CD4-positive, alpha-beta T cell (primary cell): ENCODE measurements at regions not wholly inside any gene's neighbourhood (a gene's known extent, or its start where the extent isn't known, plus 50 kb on each side); places are given as distances from the start of the nearest gene placed in this dataset.

Source experiments
- ATAC-seq: fragments of 200-7000 bp; cut with Tn5 transposase; one replicate; pipeline ENCODE4 v1.10.0; 2022; ENCODE audit warnings: mild to moderate bottlenecking; ENCODE audit not compliant: poor library complexity
- CTCF ChIA-PET: fragments of 350-600 bp; sonication (Branson Sonifier 250); formaldehyde crosslinking; loops from one replicate; lab custom pipeline; 2021; ENCODE audit warnings: antibody characterized with exemption, inconsistent platforms; lab: Charles Lee
- POLR2A ChIA-PET: fragments of 350-600 bp; sonication (Branson Sonifier 250); formaldehyde crosslinking; loops from one replicate; lab custom pipeline; 2021; ENCODE audit warnings: antibody characterized with exemption, inconsistent platforms; lab: Charles Lee
- DNase-seq, 14 experiments: peaks; one replicate each; pipeline ENCODE4 v3.0.0-alpha.2; 2013 to 2020; ENCODE audit warnings: mixed read lengths in 2 of 14
- H3K27ac ChIP-seq, 2 donors: one replicate each; pipeline versions ENCODE4 v1.5.1 to v1.7.0; 2013; ENCODE audit warnings: low read length in 2 of 2, low read depth in 1 of 2, mild to moderate bottlenecking in 1 of 2
- H3K27me3 ChIP-seq, 2 experiments: 1 replicate in 1 of 2; 2 replicates in 1 of 2; pipeline versions ENCODE4 v1.6.1 to v1.7.0; 2013; ENCODE audit warnings: low read length in 2 of 2, control low read depth in 1 of 2, mild to moderate bottlenecking in 1 of 2, moderate library complexity in 1 of 2; ENCODE audit not compliant: insufficient read depth in 2 of 2, control insufficient read depth in 1 of 2
- H3K36me3 ChIP-seq: one replicate; pipeline ENCODE4 v1.6.1; 2013; ENCODE audit warnings: low read length, control low read depth; ENCODE audit not compliant: insufficient read depth
- H3K4me1 ChIP-seq: one replicate; pipeline ENCODE4 v1.6.1; 2013; ENCODE audit warnings: low read length, control low read depth; ENCODE audit not compliant: insufficient read depth
- H3K4me3 ChIP-seq: one replicate; pipeline ENCODE4 v1.5.1; 2013; ENCODE audit warnings: mild to moderate bottlenecking, low read length, moderate library complexity
- H3K9me3 ChIP-seq, 2 experiments: 1 replicate in 1 of 2; 2 replicates in 1 of 2; pipeline versions ENCODE4 v1.6.1 to v1.7.0; 2013; ENCODE audit warnings: low read length in 2 of 2, mild to moderate bottlenecking in 2 of 2, control low read depth in 1 of 2, moderate library complexity in 1 of 2; ENCODE audit not compliant: control insufficient read depth in 1 of 2, insufficient read depth in 1 of 2
- H3K27ac Mint-ChIP-seq: one replicate; pipeline ENCODE4 v1.8.0; 2020; ENCODE audit warnings: mixed read lengths
- H3K27me3 Mint-ChIP-seq: one replicate; pipeline ENCODE4 v1.8.0; 2021; ENCODE audit warnings: mixed read lengths
- H3K36me3 Mint-ChIP-seq: one replicate; pipeline ENCODE4 v1.8.0; 2021; ENCODE audit warnings: low read depth, mixed read lengths
- H3K4me1 Mint-ChIP-seq: one replicate; pipeline ENCODE4 v1.8.0; 2021; ENCODE audit warnings: low read depth, mixed read lengths
- H3K4me3 Mint-ChIP-seq: one replicate; pipeline ENCODE4 v1.8.0; 2020; ENCODE audit warnings: mild to moderate bottlenecking, mixed read lengths
- H3K9me3 Mint-ChIP-seq: one replicate; pipeline ENCODE4 v1.8.0; 2020; ENCODE audit warnings: mixed read lengths
- CTCF ChIP-seq: fragments of 200-600 bp; IDR thresholded peaks from one replicate; pipeline ENCODE4 v1.8.0; 2022; ENCODE audit warnings: antibody characterized with exemption, mild to moderate bottlenecking
- intact Hi-C, 2 experiments: fragments of 100-400 bp; cut with DNase I in 1 of 2; cut with micrococcal nuclease in 1 of 2; formaldehyde crosslinking; loops; one replicate each; pipeline versions ENCODE4 v1.15.1 to v1.9.0; 2023 to 2025; cut with DNase I, micrococcal nuclease

DNA sequence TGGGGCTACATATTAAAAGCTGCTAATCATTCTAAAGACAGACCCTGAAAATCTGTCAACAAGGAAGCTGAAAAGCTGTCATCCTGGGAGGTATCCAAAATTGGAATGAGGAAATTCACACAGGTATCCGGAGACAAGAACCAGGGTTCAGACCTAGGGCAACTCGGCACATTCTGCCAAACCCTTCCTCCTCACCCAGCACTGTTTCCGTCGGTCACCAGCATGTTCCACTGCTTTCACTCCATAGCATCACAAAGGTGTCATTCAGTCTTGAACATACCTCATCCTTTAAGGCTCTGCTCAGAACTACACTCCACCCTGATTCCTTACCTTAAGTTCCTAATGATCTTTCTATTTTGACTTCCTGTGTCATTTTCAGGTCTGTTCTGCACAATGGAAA lies 153.1 kb upstream of the RASA1 start:
- no peak overlapping the region for H3K4me3 ChIP-seq
- Mint-ChIP-seq H3K36me3 (no peaks in the 10 kb centered on the region), H3K9me3 (no peaks in the 10 kb centered on the region), H3K4me1 (peaks cover 21% of the 10 kb centered on the region), H3K27ac (no peak overlapping the region), H3K4me3 (no peak overlapping the region), H3K27me3 (no peaks in the 10 kb centered on the region)
- ATAC-seq, result no peak
- no peaks in the 10 kb centered on the region for H3K27me3 ChIP-seq
- peaks cover 6% of the 10 kb centered on the region for H3K4me1 ChIP-seq
- H3K27ac ChIP-seq, result no peak overlapping the region
- no peak for DNase-seq
- ChIA-PET CTCF (no interaction called here), POLR2A (no interaction called here)
- H3K36me3 ChIP-seq, result no peaks in the 10 kb centered on the region
- H3K9me3 ChIP-seq, result no peaks in the 10 kb centered on the region
- intact Hi-C loops, result loop anchor here in 1 of 2 experiments (5.0 kb wide), 1 partner anchor 63 kb away; no protein-coding TSS in a partner anchor
- no peak for TF ChIP-seq CTCF

- peaks cover 34% of the 10 kb centered on the region for H3K4me1 Mint-ChIP-seq
- no peaks in the 10 kb centered on the region for H3K36me3 Mint-ChIP-seq
- intact Hi-C loops, result no loop called here
- H3K9me3 Mint-ChIP-seq, result no peaks in the 10 kb centered on the region
- ATAC-seq (no peak), DNase-seq (no peak)
- Histone ChIP-seq H3K27ac (no peak overlapping the region), H3K9me3 (no peaks in the 10 kb centered on the region), H3K4me1 (peaks cover 13% of the 10 kb centered on the region), H3K27me3 (no peaks in the 10 kb centered on the region), H3K36me3 (no peaks in the 10 kb centered on the region), H3K4me3 (no peak overlapping the region)
- no peak overlapping the region for H3K27ac Mint-ChIP-seq
- TF ChIP-seq CTCF, result no peak
- H3K4me3 Mint-ChIP-seq, result no peak overlapping the region
- no peaks in the 10 kb centered on the region for H3K27me3 Mint-ChIP-seq
- ChIA-PET POLR2A (no interaction called here), CTCF (no interaction called here)
Measured at GRCh38 chr5:87115839-87116364, 151.8 kb upstream of the RASA1 start.

DNA sequence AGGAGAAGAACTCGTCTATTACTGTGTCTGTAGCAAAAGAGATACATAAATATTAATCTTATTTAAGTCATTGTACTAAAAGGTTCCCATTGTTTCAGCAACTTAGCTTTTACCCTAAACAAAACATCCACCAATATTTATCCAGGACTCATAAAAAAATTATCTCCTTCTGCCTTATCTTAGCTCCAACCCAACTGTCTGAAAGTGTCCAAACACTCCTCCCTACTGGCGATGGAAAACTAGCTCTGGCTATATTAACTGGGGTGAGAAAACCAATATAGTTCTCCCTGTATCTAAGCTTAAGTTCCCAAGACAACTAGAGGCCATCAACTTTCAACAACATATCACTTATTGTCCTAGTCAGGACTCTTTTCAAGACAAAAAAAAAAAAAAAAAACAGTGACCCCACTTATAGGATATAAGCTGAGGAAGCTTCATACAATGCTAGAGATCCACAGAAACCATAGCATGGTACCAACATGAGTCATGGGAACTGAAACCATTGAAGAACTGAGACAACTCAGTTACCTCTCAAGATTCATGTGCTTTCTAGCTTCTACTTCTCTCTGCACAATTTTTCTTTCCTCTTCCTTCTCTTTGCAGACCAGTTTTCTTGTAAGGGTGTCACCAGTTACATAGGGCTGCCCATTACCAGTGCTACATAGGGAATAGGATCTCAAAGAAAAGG lies 150.7 kb upstream of the RASA1 start:
- Histone ChIP-seq H3K9me3 (no peaks in the 10 kb centered on the region), H3K27me3 (no peaks in the 10 kb centered on the region), H3K36me3 (no peaks in the 10 kb centered on the region), H3K4me3 (no peak overlapping the region), H3K4me1 (peaks cover 17% of the 10 kb centered on the region), H3K27ac (no peak overlapping the region)
- Mint-ChIP-seq H3K9me3 (no peaks in the 10 kb centered on the region), H3K27me3 (no peaks in the 10 kb centered on the region), H3K4me3 (no peak overlapping the region), H3K27ac (no peak overlapping the region), H3K4me1 (peaks cover 45% of the 10 kb centered on the region), H3K36me3 (no peaks in the 10 kb centered on the region)
- POLR2A ChIA-PET, result interaction anchor here (0.6 to 1.0 kb wide), 4 partner anchors 10 to 283 kb away, joined by 3 to 4 read pairs (median 4); no protein-coding TSS in a partner anchor
- DNase-seq (no peak), ATAC-seq (no peak)
- no peak for TF ChIP-seq CTCF
- intact Hi-C loops, result no loop called here
- CTCF ChIA-PET, result interaction anchor here (0.7 kb wide), 1 partner anchor 124 kb away, joined by 4 read pairs; no protein-coding TSS in a partner anchor
